Mesothelial cell of epicardium (in vitro differentiated cells): ENCODE measurements at regions not wholly inside any gene's neighbourhood (a gene's known extent, or its start where the extent isn't known, plus 50 kb on each side); places are given as distances from the start of the nearest gene placed in this dataset.

Source experiments
- DNase-seq, 2 experiments: peaks; one replicate each; pipeline ENCODE4 v3.0.0; 2021; ENCODE audit warnings: low spot score in 2 of 2; ENCODE audit not compliant: unreplicated experiment in 2 of 2
- H3K27ac Mint-ChIP-seq: 2 replicates; pipeline ENCODE4 v1.8.0; 2021; ENCODE audit warnings: mixed read lengths
- H3K27me3 Mint-ChIP-seq: 2 replicates; pipeline ENCODE4 v1.8.0; 2021; ENCODE audit warnings: low read depth, mixed read lengths
- H3K36me3 Mint-ChIP-seq: 2 replicates; pipeline ENCODE4 v1.8.0; 2021; ENCODE audit warnings: mixed read lengths
- H3K4me1 Mint-ChIP-seq: 2 replicates; pipeline ENCODE4 v1.8.0; 2021; ENCODE audit warnings: mixed read lengths
- H3K4me3 Mint-ChIP-seq: 2 replicates; pipeline ENCODE4 v1.8.0; 2021; ENCODE audit warnings: mild to moderate bottlenecking, moderate library complexity, mixed read lengths
- H3K9me3 Mint-ChIP-seq: 2 replicates; pipeline ENCODE4 v1.8.0; 2021; ENCODE audit warnings: mixed read lengths
- TF ChIP-seq, protein P1 (sequence below): fragments of 200-600 bp; sonication (generic); IDR thresholded peaks from one replicate; pipeline ENCODE4 v1.5.0; 2021; ENCODE audit warnings: antibody characterized with exemption; ENCODE audit not compliant: unreplicated experiment

DNA sequence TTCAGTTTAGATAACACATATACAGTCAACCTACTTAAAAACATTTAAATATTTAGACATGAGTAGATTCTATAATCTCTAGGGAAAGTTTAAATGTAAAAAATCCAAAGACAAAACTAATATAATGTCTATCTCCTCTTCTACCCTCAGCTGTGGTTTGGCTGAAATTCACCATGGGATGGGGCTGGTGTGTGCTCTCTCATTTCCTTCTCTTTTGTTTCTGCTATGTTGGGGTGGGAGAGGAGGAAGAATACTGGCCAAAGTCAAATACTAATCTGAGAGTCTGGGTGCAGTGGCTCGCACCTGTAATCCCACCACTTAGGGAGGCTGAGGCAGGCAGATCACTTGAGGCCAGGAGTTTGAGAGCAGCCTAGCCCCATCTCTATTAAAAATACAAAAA lies 1673.9 kb upstream of the SEL1L start:
- Mint-ChIP-seq H3K4me3 (no peak overlapping the region), H3K36me3 (no peaks in the 10 kb centered on the region), H3K4me1 (no peaks in the 10 kb centered on the region), H3K9me3 (no peaks in the 10 kb centered on the region), H3K27me3 (no peaks in the 10 kb centered on the region), H3K27ac (no peak overlapping the region)
- DNase-seq, result no peak
- TF ChIP-seq, protein P1, sequence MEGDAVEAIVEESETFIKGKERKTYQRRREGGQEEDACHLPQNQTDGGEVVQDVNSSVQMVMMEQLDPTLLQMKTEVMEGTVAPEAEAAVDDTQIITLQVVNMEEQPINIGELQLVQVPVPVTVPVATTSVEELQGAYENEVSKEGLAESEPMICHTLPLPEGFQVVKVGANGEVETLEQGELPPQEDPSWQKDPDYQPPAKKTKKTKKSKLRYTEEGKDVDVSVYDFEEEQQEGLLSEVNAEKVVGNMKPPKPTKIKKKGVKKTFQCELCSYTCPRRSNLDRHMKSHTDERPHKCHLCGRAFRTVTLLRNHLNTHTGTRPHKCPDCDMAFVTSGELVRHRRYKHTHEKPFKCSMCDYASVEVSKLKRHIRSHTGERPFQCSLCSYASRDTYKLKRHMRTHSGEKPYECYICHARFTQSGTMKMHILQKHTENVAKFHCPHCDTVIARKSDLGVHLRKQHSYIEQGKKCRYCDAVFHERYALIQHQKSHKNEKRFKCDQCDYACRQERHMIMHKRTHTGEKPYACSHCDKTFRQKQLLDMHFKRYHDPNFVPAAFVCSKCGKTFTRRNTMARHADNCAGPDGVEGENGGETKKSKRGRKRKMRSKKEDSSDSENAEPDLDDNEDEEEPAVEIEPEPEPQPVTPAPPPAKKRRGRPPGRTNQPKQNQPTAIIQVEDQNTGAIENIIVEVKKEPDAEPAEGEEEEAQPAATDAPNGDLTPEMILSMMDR, result no peak

DNA sequence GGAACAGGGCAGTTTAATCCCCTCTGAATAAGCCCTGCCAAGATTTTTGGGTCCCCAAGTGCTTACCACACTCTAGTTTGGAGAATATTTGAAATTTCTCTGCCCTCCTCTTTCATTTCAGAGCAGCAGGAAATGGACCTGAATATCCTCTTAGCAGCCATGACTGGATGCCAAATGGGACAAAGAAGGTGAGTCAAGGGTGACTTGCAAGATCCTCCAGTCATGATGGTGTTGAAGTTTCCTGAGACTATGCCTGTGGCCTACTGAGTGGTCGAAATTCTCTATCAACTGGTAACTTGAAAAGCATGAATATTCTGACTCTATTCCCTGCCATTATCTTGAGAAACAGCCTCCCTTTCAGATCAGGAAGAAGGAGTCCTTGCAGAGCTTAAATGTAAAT lies 1674.7 kb upstream of the SEL1L start:
- H3K9me3 Mint-ChIP-seq, result peaks cover 5% of the 10 kb centered on the region
- H3K27ac Mint-ChIP-seq, result no peak overlapping the region
- no peaks in the 10 kb centered on the region for H3K36me3 Mint-ChIP-seq
- H3K27me3 Mint-ChIP-seq, result no peaks in the 10 kb centered on the region
- no peak overlapping the region for H3K4me3 Mint-ChIP-seq
- TF ChIP-seq, protein P1, result no peak
- no peaks in the 10 kb centered on the region for H3K4me1 Mint-ChIP-seq
- no peak for DNase-seq

DNA sequence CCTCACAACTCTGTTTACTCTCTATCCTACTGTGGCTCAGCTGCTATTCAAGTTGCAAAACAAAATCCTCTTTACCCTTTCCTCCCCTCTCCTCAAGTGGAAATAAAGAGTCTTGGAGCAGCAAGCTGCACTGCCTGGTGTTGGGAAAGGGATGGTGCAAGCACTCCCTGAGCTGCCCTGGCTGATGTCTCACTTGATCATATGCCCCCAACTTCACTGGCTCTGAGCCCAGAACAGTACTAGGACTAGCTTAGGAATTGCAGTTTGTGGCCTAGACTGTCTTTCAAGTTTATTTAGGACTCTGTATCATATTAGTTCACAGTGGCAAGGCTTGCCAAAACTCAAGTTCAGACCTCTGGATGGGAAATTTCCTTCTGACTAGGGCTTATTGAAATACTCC lies 1683.8 kb upstream of the SEL1L start:
- no peaks in the 10 kb centered on the region for H3K27me3 Mint-ChIP-seq
- no peak for DNase-seq
- no peak overlapping the region for H3K27ac Mint-ChIP-seq

DNA sequence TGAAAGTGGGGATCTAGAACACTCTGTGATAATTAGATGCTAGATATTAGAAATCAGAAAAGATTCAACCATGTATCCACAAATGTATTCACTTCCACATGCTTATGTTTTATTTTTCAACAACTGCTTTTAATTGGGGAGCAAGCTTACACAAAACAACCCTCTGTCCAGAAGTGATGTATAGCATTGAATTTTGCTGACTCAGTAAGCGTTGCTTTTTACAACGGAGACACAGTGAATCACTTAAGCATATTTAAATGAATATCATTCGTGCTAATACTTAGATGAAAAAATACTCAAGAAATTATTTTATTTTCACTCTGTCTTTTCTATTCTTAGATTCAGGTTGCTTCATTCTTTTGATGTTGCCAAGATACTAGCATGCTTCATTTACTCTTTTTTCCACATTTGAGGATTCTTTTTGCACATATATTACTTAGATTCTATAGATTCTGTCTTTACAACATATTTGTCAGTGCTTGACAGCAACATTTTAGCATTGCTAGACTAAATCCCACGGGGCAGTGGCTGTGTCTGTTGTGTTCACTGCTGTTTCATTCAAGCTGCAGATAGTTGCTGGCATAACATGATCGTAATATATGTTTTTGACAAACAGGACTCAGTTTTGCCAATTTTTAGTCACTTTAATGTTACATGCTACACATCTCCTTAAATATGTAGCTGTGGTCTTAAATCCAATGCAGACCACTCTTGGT lies 1714.4 kb upstream of the SEL1L start:
- Mint-ChIP-seq H3K27me3 (no peaks in the 10 kb centered on the region), H3K36me3 (peaks cover 1% of the 10 kb centered on the region), H3K4me3 (no peak overlapping the region), H3K27ac (no peak overlapping the region), H3K4me1 (peaks cover 18% of the 10 kb centered on the region), H3K9me3 (peaks cover 16% of the 10 kb centered on the region)
- DNase-seq, result no peak
- TF ChIP-seq, protein P1, result no peak

More for the DNA sequence above, 1683.8 kb upstream of the SEL1L start:
- peaks cover 46% of the 10 kb centered on the region for H3K9me3 Mint-ChIP-seq
- no peaks in the 10 kb centered on the region for H3K36me3 Mint-ChIP-seq
- TF ChIP-seq, protein P1, result no peak
- H3K4me3 Mint-ChIP-seq, result no peak overlapping the region
- H3K4me1 Mint-ChIP-seq, result no peaks in the 10 kb centered on the region

DNA sequence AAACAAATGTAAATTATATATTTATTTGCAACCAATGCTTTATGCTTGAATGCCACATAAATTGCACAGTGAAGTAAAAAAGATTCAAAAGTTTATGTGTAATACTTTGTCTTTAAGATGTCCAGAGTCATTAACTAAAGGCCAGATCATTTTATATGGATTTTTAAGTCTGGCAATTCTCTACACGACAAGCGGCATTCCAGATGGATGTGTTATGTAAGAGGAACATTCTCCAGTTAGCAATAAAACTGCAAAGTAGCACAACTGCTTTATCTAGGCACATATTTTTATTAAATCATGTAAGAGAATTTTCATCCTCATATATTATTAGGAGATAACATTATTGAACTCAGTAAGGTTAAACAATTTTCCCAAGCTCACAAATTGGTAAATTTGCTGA lies 1717.7 kb upstream of the SEL1L start:
- H3K36me3 Mint-ChIP-seq, result no peaks in the 10 kb centered on the region
- H3K4me1 Mint-ChIP-seq, result peaks cover 18% of the 10 kb centered on the region
- peak overlapping the region; percentile 47 for H3K27ac Mint-ChIP-seq
- TF ChIP-seq, protein P1, result no peak
- DNase-seq, result no peak
- H3K9me3 Mint-ChIP-seq, result no peaks in the 10 kb centered on the region
- no peaks in the 10 kb centered on the region for H3K27me3 Mint-ChIP-seq
- no peak overlapping the region for H3K4me3 Mint-ChIP-seq
